ENCODE measurements at regions not wholly inside any gene's neighbourhood (a gene's known extent, or its start where the extent isn't known, plus 50 kb on each side); places are given as distances from the start of the nearest gene placed in this dataset.

DNA sequence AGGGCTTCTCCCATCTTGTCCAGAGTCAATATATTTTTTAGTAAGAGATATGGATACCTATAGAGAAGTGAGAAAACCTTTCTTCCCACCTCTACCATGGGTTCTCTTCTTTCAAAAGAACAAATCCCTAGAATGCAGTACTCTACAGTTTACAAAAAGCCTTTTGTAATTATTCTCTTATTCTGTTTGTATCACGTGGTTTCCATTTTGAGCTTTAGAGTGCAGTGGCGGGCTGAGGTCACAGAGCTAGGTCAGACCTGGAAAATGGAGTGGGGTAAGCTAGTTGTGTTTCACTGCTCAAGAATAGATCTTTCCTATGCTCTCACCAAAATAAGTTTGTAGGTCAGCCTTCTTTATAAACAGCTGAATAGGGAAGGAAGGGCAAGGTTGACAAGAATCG is 85.3 kb upstream of the MAF start:
- no peaks in the 10 kb centered on the region for H3K9me1 ChIP-seq (replicated peaks; ENCODE audit: control insufficient read depth, extremely low read depth, insufficient read depth, low read length)
- H3K4me3 ChIP-seq (replicated peaks in 1 of 3; ENCODE audit: insufficient read depth in 1 of 3, low read depth in 1 of 3, low read length in 3 of 3): no peak overlapping the region
- H2AFZ ChIP-seq (ENCODE audit: low read depth, low read length): no peak overlapping the region
- no peaks in the 10 kb centered on the region for H3K36me3 ChIP-seq (ENCODE audit: control insufficient read depth in 2 of 2, extremely low read depth in 1 of 2, insufficient read depth in 2 of 2, low read length in 2 of 2)
- H3K27me3 ChIP-seq (ENCODE audit: control insufficient read depth in 2 of 2, insufficient read depth in 2 of 2, low read length in 2 of 2): no peaks in the 10 kb centered on the region
- FAIRE-seq: no peak
- no peak overlapping the region for H3K9ac ChIP-seq (replicated peaks; ENCODE audit: extremely low read depth, insufficient read depth, low read length)
- H3K4me2 ChIP-seq (ENCODE audit: insufficient read depth, low read length): no peak overlapping the region
- TF ChIP-seq, protein P1, sequence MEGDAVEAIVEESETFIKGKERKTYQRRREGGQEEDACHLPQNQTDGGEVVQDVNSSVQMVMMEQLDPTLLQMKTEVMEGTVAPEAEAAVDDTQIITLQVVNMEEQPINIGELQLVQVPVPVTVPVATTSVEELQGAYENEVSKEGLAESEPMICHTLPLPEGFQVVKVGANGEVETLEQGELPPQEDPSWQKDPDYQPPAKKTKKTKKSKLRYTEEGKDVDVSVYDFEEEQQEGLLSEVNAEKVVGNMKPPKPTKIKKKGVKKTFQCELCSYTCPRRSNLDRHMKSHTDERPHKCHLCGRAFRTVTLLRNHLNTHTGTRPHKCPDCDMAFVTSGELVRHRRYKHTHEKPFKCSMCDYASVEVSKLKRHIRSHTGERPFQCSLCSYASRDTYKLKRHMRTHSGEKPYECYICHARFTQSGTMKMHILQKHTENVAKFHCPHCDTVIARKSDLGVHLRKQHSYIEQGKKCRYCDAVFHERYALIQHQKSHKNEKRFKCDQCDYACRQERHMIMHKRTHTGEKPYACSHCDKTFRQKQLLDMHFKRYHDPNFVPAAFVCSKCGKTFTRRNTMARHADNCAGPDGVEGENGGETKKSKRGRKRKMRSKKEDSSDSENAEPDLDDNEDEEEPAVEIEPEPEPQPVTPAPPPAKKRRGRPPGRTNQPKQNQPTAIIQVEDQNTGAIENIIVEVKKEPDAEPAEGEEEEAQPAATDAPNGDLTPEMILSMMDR (IDR thresholded peaks at IDR 0.05; ENCODE audit: extremely low read depth in 1 of 2, insufficient read depth in 1 of 2, low read depth in 1 of 2, low read length in 2 of 2): no peak
- no peak for TF ChIP-seq JUN (IDR thresholded peaks at IDR 0.05; ENCODE audit: borderline replicate concordance, insufficient read depth, insufficient read length, low read depth)
- TF ChIP-seq, protein P2, sequence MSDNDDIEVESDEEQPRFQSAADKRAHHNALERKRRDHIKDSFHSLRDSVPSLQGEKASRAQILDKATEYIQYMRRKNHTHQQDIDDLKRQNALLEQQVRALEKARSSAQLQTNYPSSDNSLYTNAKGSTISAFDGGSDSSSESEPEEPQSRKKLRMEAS (IDR thresholded peaks at IDR 0.05; ENCODE audit: insufficient read depth, insufficient read length): no peak
- TF ChIP-seq FOS (IDR thresholded peaks at IDR 0.05; ENCODE audit: borderline replicate concordance, insufficient read depth, low read length): no peak
- no peak for TF ChIP-seq POLR2A (IDR thresholded peaks at IDR 0.05; ENCODE audit: low read depth, low read length)
- no peak for TF ChIP-seq EZH2 (IDR thresholded peaks at IDR 0.05; ENCODE audit: borderline replicate concordance, low read depth, low read length, severe bottlenecking)
- no peak for TF ChIP-seq GATA2 (IDR thresholded peaks at IDR 0.05; ENCODE audit: insufficient read depth, insufficient read length, low read depth, low read length)
- TF ChIP-seq MYC (IDR thresholded peaks at IDR 0.05; ENCODE audit: low read depth, low read length): no peak
- no peak for TF ChIP-seq POLR2AphosphoS5 (IDR thresholded peaks at IDR 0.05; ENCODE audit: insufficient read depth, low read depth, low read length)
- dilution Hi-C loops (cut with MboI; ENCODE audit: extremely low pct_ligation_motif_present, low sequenced_read_pairs): no loop called here
- intact Hi-C loops (cut with micrococcal nuclease): no loop called here
- H3K79me2 ChIP-seq (ENCODE audit: control insufficient read depth, insufficient read depth, low read length): no peaks in the 10 kb centered on the region
- DNase-seq (ENCODE audit: low read depth, low spot score): no peak
- no peaks in the 10 kb centered on the region for H4K20me1 ChIP-seq (replicated peaks; ENCODE audit: control insufficient read depth, extremely low read depth, insufficient read depth, low read length)
- no peaks in the 10 kb centered on the region for H3K4me1 ChIP-seq (ENCODE audit: control insufficient read depth, extremely low read depth, insufficient read depth, low read length)
- ChIA-PET CTCF (interaction anchor here (1.2 kb wide), 1 partner anchor 15 kb away, joined by 3 read pairs; no protein-coding TSS in a partner anchor), POLR2A (no interaction called here)
- BruUV-seq (replicated peaks): no TSS peak
- peaks cover 5% of the 10 kb centered on the region for H3K9me3 ChIP-seq (replicated peaks; ENCODE audit: control insufficient read depth, insufficient read depth, low read length)
- no peak overlapping the region for H3K27ac ChIP-seq (ENCODE audit: insufficient read depth, low read depth, low read length)

Data from endothelial cell of umbilical vein (primary cell).